ENCODE measurements at regions not wholly inside any gene's neighbourhood (a gene's known extent, or its start where the extent isn't known, plus 50 kb on each side); places are given as distances from the start of the nearest gene placed in this dataset.

DNA sequence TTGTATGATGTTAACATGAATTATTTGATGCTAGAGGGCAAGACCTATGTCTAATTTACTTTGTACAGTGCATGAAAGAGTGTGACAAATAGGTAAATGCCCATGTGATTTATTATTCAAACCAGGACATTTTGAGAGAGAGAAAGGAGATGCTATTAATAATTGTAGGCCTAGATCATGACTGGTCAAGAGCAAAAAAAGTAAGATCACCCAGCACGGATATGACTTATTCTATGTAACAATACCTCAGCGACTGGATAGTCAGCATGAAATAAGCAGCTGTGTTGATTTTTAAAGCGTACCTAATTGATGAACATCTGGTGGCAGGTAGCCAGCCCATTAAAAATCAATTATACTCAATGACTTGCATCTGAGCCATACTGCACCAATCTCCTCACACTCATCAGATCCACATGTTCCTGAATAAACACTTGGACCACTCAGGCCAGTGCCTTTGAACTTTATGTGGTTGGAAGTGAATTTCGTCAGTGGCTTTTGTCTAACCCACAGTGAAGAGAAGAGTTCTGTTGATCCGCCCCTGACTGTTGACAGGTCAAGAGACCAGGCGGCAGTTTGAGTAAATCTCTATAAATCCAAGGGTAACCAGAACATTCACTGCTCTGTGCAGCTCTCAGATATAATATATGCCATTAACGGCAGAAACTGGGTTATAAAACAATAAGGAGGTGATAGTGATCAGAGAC is 435.3 kb downstream of the MDFIC start:
- no peak overlapping the region for H3K4me2 ChIP-seq
- no peaks in the 10 kb centered on the region; the same call in 2 of the 3 replicates for H3K4me1 Mint-ChIP-seq

More for the DNA sequence above, 435.3 kb downstream of the MDFIC start:
- H3K27ac Mint-ChIP-seq, result no peak overlapping the region
- no peaks in the 10 kb centered on the region for H3K36me3 Mint-ChIP-seq (ENCODE audit: low read depth)
- DNase-seq (ENCODE audit: low spot score) (no peak), ATAC-seq (no peak)
- Histone ChIP-seq H3F3A (replicated peaks; ENCODE audit: low read depth) (no peaks in the 10 kb centered on the region), H3K27ac (ENCODE audit: low read depth) (no peak overlapping the region), H3K79me2 (replicated peaks; ENCODE audit: insufficient read depth) (no peaks in the 10 kb centered on the region), H3K27me3 (ENCODE audit: insufficient read depth) (no peaks in the 10 kb centered on the region), H3K9me2 (ENCODE audit: insufficient read depth) (no peaks in the 10 kb centered on the region), H2AFZ (0 out of 2 replicates have a peak overlapping the region, but pooled peaks have one; percentile 24), H3K4me1 (ENCODE audit: insufficient read depth) (no peaks in the 10 kb centered on the region), H3K4me3 (no peak overlapping the region), H4K20me1 (replicated peaks; ENCODE audit: insufficient read depth) (no peaks in the 10 kb centered on the region), H3K36me3 (ENCODE audit: insufficient read depth) (no peaks in the 10 kb centered on the region)
- H3K27me3 Mint-ChIP-seq (ENCODE audit: insufficient read depth, low read depth, poor library complexity), result no peaks in the 10 kb centered on the region
- H3K9me3 Mint-ChIP-seq, result no peaks in the 10 kb centered on the region
- H3K4me3 Mint-ChIP-seq, result no peak overlapping the region
- no peak for TF ChIP-seq POLR2AphosphoS5 (IDR thresholded peaks at IDR 0.05; ENCODE audit: low read depth)
- TF ChIP-seq JUNB (IDR thresholded peaks at IDR 0.05; ENCODE audit: unreplicated experiment), result no peak
- no peak for TF ChIP-seq CREB1 (CRISPR knock-in tag; IDR thresholded peaks at IDR 0.05; ENCODE audit: low read depth)
- no peak for TF ChIP-seq EZH2phosphoT487 (IDR thresholded peaks at IDR 0.05; ENCODE audit: unreplicated experiment)
- TF ChIP-seq, protein P1, sequence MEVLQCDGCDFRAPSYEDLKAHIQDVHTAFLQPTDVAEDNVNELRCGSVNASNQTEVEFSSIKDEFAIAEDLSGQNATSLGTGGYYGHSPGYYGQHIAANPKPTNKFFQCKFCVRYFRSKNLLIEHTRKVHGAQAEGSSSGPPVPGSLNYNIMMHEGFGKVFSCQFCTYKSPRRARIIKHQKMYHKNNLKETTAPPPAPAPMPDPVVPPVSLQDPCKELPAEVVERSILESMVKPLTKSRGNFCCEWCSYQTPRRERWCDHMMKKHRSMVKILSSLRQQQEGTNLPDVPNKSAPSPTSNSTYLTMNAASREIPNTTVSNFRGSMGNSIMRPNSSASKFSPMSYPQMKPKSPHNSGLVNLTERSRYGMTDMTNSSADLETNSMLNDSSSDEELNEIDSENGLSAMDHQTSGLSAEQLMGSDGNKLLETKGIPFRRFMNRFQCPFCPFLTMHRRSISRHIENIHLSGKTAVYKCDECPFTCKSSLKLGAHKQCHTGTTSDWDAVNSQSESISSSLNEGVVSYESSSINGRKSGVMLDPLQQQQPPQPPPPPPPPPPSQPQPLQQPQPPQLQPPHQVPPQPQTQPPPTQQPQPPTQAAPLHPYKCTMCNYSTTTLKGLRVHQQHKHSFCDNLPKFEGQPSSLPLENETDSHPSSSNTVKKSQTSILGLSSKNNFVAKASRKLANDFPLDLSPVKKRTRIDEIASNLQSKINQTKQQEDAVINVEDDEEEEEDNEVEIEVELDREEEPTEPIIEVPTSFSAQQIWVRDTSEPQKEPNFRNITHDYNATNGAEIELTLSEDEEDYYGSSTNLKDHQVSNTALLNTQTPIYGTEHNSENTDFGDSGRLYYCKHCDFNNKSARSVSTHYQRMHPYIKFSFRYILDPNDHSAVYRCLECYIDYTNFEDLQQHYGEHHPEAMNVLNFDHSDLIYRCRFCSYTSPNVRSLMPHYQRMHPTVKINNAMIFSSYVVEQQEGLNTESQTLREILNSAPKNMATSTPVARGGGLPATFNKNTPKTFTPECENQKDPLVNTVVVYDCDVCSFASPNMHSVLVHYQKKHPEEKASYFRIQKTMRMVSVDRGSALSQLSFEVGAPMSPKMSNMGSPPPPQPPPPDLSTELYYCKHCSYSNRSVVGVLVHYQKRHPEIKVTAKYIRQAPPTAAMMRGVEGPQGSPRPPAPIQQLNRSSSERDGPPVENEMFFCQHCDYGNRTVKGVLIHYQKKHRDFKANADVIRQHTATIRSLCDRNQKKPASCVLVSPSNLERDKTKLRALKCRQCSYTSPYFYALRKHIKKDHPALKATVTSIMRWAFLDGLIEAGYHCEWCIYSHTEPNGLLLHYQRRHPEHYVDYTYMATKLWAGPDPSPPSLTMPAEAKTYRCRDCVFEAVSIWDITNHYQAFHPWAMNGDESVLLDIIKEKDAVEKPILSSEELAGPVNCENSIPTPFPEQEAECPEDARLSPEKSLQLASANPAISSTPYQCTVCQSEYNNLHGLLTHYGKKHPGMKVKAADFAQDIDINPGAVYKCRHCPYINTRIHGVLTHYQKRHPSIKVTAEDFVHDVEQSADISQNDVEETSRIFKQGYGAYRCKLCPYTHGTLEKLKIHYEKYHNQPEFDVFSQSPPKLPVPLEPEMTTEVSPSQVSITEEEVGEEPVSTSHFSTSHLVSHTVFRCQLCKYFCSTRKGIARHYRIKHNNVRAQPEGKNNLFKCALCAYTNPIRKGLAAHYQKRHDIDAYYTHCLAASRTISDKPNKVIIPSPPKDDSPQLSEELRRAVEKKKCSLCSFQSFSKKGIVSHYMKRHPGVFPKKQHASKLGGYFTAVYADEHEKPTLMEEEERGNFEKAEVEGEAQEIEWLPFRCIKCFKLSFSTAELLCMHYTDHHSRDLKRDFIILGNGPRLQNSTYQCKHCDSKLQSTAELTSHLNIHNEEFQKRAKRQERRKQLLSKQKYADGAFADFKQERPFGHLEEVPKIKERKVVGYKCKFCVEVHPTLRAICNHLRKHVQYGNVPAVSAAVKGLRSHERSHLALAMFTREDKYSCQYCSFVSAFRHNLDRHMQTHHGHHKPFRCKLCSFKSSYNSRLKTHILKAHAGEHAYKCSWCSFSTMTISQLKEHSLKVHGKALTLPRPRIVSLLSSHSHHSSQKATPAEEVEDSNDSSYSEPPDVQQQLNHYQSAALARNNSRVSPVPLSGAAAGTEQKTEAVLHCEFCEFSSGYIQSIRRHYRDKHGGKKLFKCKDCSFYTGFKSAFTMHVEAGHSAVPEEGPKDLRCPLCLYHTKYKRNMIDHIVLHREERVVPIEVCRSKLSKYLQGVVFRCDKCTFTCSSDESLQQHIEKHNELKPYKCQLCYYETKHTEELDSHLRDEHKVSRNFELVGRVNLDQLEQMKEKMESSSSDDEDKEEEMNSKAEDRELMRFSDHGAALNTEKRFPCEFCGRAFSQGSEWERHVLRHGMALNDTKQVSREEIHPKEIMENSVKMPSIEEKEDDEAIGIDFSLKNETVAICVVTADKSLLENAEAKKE (CRISPR knock-in tag; IDR thresholded peaks at IDR 0.05), result no peak
- no peak for TF ChIP-seq STAT1 (IDR thresholded peaks at IDR 0.05; ENCODE audit: unreplicated experiment)
- TF ChIP-seq ZNF114 (CRISPR knock-in tag; IDR thresholded peaks at IDR 0.05), result no peak
